HEK293T (cell line): ENCODE measurements at regions not wholly inside any gene's neighbourhood (a gene's known extent, or its start where the extent isn't known, plus 50 kb on each side); places are given as distances from the start of the nearest gene placed in this dataset.

Experiments
- CTCF ChIA-PET: fragments of 350-600 bp; formaldehyde crosslinking; extraction: SDS; loops from one replicate; lab custom pipeline; 2021; ENCODE audit warnings: antibody characterized with exemption, inconsistent platforms; lab: Yijun Ruan, JAX
- POLR2A ChIA-PET: fragments of 350-600 bp; formaldehyde crosslinking; extraction: SDS; loops from one replicate; lab custom pipeline; 2020; ENCODE audit warnings: antibody characterized with exemption, inconsistent platforms; lab: Yijun Ruan, JAX
- DNase-seq: peaks from one replicate; pipeline ENCODE4 v3.0.0; 2012; ENCODE audit warnings: mixed read lengths; ENCODE audit errors: extremely low spot score
- ARNT ChIP-seq: fragments of 450-650 bp; IDR thresholded peaks from 2 replicates; pipeline ENCODE4 v1.6.1; 2017; ENCODE audit warnings: mild to moderate bottlenecking
- BHLHE40 ChIP-seq: fragments of 450-650 bp; IDR thresholded peaks from 2 replicates; pipeline ENCODE4 v1.6.1; 2016; ENCODE audit warnings: mild to moderate bottlenecking, moderate library complexity, borderline replicate concordance
- CTBP1 ChIP-seq: fragments of 450-650 bp; IDR thresholded peaks from 2 replicates; pipeline ENCODE4 v1.6.1; 2016; ENCODE audit warnings: borderline replicate concordance
- ELF4 ChIP-seq: fragments of 450-650 bp; IDR thresholded peaks from 2 replicates; pipeline ENCODE4 v1.6.1; 2017; ENCODE audit warnings: antibody characterized with exemption
- FOXA1 ChIP-seq: fragments of 450-650 bp; IDR thresholded peaks from 2 replicates; pipeline ENCODE4 v1.6.1; 2016; ENCODE audit warnings: mild to moderate bottlenecking
- FOXK2 ChIP-seq: fragments of 450-650 bp; IDR thresholded peaks from 2 replicates; pipeline ENCODE4 v1.6.1; 2016; ENCODE audit warnings: mild to moderate bottlenecking
- FOXM1 ChIP-seq: fragments of 450-650 bp; IDR thresholded peaks from 2 replicates; pipeline ENCODE4 v1.6.1; 2017; ENCODE audit warnings: mild to moderate bottlenecking, borderline replicate concordance
- HDGF ChIP-seq: fragments of 450-650 bp; IDR thresholded peaks from 2 replicates; pipeline ENCODE4 v1.6.1; 2017; ENCODE audit warnings: antibody characterized with exemption, borderline replicate concordance
- L3MBTL2 ChIP-seq: fragments of 450-650 bp; conservative IDR thresholded peaks from 2 replicates; pipeline ENCODE4 v1.6.1; 2016; ENCODE audit warnings: mild to moderate bottlenecking
- LEF1 ChIP-seq: fragments of 450-650 bp; IDR thresholded peaks from 2 replicates; pipeline ENCODE4 v1.6.1; 2017; ENCODE audit warnings: mild to moderate bottlenecking, borderline replicate concordance
- NFRKB ChIP-seq: fragments of 450-650 bp; IDR thresholded peaks from 2 replicates; pipeline ENCODE4 v1.6.1; 2016; ENCODE audit warnings: mild to moderate bottlenecking, moderate library complexity
- PKNOX1 ChIP-seq: fragments of 450-650 bp; IDR thresholded peaks from 2 replicates; pipeline ENCODE4 v1.6.1; 2016
- SP1 ChIP-seq: fragments of 450-650 bp; IDR thresholded peaks from 2 replicates; pipeline ENCODE4 v1.6.1; 2017
- SUZ12 ChIP-seq: fragments of 450-650 bp; IDR thresholded peaks from 2 replicates; pipeline ENCODE4 v1.6.1; 2016; ENCODE audit warnings: mild to moderate bottlenecking
- TARDBP ChIP-seq: fragments of 450-650 bp; IDR thresholded peaks from 2 replicates; pipeline ENCODE4 v1.6.1; 2016
- ZNF384 ChIP-seq: fragments of 450-650 bp; IDR thresholded peaks from 2 replicates; pipeline ENCODE4 v1.6.1; 2016

- TF ChIP-seq BHLHE40 (no peak), CTBP1 (no peak), SUZ12 (no peak), TARDBP (no peak), ELF4 (no peak), L3MBTL2 (no peak), FOXA1 (no peak), ARNT (no peak), PKNOX1 (no peak)
- ChIA-PET POLR2A (no interaction called here), CTCF (interaction anchor here (0.7 to 0.8 kb wide), 2 partner anchors 10 to 13 kb away, joined by 3 to 4 read pairs; no protein-coding TSS in a partner anchor)
- DNase-seq, result no peak
Observed at GRCh38 chr15:70523616-70524015, 239.7 kb downstream of the UACA start.

GRCh38 chr15:70523192-70523591, 240.2 kb downstream of the UACA start:
- ChIA-PET CTCF (interaction anchor here (0.8 kb wide), 1 partner anchor 12 kb away, joined by 3 read pairs; no protein-coding TSS in a partner anchor), POLR2A (no interaction called here)
- TF ChIP-seq ARNT, result no peak
- TF ChIP-seq PKNOX1, result no peak
- TF ChIP-seq FOXK2, result no peak
- no peak for TF ChIP-seq BHLHE40
- TF ChIP-seq LEF1, result no peak
- no peak for DNase-seq

- no peak for TF ChIP-seq CTBP1
- TF ChIP-seq SUZ12, result no peak
- TF ChIP-seq LEF1, result no peak
- no peak for TF ChIP-seq NFRKB
- TF ChIP-seq FOXM1, result no peak
- TF ChIP-seq ELF4, result no peak
- TF ChIP-seq SP1, result no peak
- no peak for TF ChIP-seq HDGF
- no peak for TF ChIP-seq TARDBP
- no peak for TF ChIP-seq FOXA1
- TF ChIP-seq FOXK2, result no peak
- TF ChIP-seq L3MBTL2, result no peak
- no peak for TF ChIP-seq ZNF384
- TF ChIP-seq PKNOX1, result no peak
- TF ChIP-seq ARNT, result no peak
- TF ChIP-seq BHLHE40, result no peak
- CTCF ChIA-PET, result interaction anchor here (0.7 to 0.8 kb wide), 2 partner anchors 10 to 11 kb away, joined by 3 read pairs; no protein-coding TSS in a partner anchor
- DNase-seq, result no peak
- POLR2A ChIA-PET, result no interaction called here
Observed at GRCh38 chr15:70522323-70522966, 240.9 kb downstream of the UACA start.

GRCh38 chr15:70521576-70522322, 241.6 kb downstream of the UACA start:
- POLR2A ChIA-PET, result no interaction called here
- TF ChIP-seq FOXK2 (no peak), SUZ12 (no peak), ELF4 (no peak), HDGF (no peak), LEF1 (no peak)
- no peak for DNase-seq
- CTCF ChIA-PET, result interaction anchor here (0.7 kb wide), 1 partner anchor 9 kb away, joined by 3 read pairs; no protein-coding TSS in a partner anchor

- DNase-seq, result no peak
- ChIA-PET POLR2A (no interaction called here), CTCF (no interaction called here)
- TF ChIP-seq L3MBTL2 (no peak), ARNT (no peak), HDGF (no peak), ELF4 (no peak), FOXA1 (no peak), CTBP1 (no peak), TARDBP (no peak), LEF1 (no peak), SUZ12 (no peak), ZNF384 (no peak), SP1 (no peak), BHLHE40 (no peak), FOXM1 (no peak)
Observed at GRCh38 chr15:70519616-70520015, 243.7 kb downstream of the UACA start.

GRCh38 chr15:70519004-70519365, 244.4 kb downstream of the UACA start:
- TF ChIP-seq L3MBTL2 (no peak), SUZ12 (no peak), LEF1 (no peak), ZNF384 (no peak), CTBP1 (no peak), PKNOX1 (no peak), BHLHE40 (no peak), FOXK2 (no peak)
- ChIA-PET CTCF (no interaction called here), POLR2A (no interaction called here)
- no peak for DNase-seq
